ENCODE measurements at regions not wholly inside any gene's neighbourhood (a gene's known extent, or its start where the extent isn't known, plus 50 kb on each side); places are given as distances from the start of the nearest gene placed in this dataset.
"Not testable (repeated sequence)": the region's sequence is repeated elsewhere in the genome, so short reads cannot be mapped to it uniquely, and the experiment has no call there.

DNA sequence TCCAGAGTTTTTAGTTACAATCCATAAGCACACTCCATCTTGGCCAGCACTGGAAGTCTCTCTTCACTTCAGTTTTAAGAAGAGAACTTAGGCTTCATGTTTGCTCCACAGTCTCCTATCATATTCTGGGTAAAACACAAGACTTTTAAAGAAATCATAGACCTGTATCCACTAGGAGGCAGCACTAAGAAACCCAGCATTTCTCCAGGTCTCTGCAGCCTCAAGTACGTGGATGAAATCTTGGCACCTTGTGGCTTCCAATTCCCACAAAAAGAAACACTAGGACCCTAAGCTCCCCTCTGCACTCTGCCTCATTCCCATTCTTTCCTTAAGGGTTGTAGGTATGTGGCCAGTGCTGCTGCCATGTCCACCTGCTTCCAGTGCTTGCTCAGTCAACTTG lies 367.3 kb upstream of the CASK start:
- DNase-seq, result no peak

DNA sequence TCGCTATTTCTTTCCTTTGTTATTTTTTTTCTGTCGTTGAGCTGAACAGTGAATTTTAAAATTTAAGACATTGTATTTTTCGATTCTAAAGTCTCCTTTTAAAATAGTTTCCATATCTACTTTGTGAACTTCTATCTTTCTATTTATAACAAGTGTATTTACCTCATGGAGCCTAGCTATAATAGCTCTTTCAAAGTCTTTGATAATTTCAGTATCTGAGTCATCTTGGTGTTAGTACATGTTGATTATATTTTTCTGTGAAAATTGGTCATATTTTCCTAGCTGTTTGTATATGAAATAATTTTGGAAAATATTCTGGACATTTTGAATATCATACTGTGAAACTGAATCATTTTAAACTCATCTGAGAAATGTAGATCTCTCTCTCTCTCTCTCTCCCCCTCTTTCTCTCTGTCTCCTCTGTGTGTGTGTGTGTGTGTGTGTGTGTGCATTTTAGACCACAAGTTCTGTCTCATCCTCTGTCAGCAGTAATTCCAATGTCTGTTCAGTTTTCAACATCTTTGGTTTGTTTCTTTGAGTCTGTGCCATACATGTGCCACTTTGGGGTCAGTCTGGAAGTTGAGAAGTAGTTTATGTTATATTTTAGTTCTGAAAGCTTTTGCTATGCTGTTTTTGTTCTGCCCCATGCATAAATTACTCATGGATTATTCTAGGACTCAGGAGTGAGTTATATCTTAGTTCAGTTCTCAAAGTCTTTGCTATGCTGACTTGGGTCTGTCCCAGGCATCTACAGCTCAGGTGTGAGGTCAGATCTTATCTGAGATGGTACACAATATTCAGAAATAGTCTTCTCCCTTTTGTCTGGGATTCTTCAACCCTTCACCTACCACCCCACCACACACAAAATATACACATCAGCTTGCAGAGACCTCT lies 366.4 kb upstream of the CASK start:
- DNase-seq, result no peak

- DNase-seq, result not testable (repeated sequence)
Measured at GRCh38 chrX:42285681-42286080, 362.3 kb upstream of the CASK start.

- DNase-seq, result no peak
Measured at GRCh38 chrX:42276982-42277690, 353.8 kb upstream of the CASK start.

GRCh38 chrX:42274151-42274550 lies 350.8 kb upstream of the CASK start:
- no peak for DNase-seq

DNA sequence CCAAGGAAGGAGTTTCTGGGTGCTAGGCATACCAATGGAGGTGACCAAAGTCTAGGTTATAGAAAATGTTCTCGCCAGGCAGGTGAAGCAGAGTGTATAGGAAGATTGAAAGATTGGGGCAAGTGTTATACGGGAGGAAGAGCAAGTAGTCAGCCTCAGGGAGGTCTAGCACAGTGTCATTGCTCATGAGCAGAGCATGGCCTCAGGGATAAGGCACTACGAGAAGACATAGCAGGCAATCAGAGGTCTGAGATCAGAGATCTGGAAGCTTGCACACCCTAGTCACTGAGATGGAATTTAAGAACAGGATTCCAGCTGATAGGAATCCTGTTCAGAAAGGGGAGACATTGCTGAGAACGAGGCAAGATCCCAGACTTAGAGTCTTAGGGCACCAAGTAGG lies 350.0 kb upstream of the CASK start:
- no peak for DNase-seq

DNA sequence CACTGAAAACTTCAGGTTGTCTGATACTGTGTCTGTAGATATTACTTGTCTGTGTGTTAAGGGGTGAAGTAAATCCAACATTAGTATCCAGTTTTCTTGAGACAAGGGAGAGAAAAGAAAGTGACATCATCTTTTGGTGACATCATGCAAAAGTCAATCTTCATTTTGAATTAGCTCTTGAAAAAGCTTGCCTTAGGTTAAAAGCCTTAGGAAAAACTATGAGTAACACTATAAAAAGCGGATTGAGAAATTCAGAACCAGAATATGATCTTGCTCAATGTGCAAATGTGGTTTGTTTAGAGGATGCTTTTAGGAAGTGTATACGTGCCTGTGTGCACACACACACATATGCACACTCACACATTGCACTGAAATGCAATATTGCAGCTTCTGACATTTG lies 345.8 kb upstream of the CASK start:
- no peak for DNase-seq

GRCh38 chrX:42260854-42261253 lies 337.5 kb upstream of the CASK start:
- no peak for DNase-seq

DNA sequence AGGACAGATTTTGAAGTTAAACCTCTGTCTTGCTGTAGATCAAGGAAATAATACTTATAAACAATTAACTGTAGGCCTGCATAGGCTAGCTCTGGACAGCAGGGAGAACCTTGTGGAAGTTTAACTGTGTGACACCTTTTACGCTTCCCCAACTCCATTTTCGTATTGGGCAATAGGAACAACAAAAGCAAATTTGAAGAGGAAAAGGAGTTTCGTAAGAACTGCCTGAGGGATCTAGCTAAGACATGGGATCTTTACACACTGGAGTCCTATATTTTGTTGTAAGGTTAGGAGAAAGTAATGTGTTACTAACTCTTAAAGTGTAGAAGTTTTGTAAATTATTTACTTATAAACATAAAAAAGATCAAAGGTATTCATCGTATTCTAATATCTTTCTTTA lies 324.9 kb upstream of the CASK start:
- DNase-seq, result no peak

GRCh38 chrX:42247241-42247640 lies 323.9 kb upstream of the CASK start:
- no peak for DNase-seq

GRCh38 chrX:42246814-42247213 lies 323.5 kb upstream of the CASK start:
- no peak for DNase-seq

DNA sequence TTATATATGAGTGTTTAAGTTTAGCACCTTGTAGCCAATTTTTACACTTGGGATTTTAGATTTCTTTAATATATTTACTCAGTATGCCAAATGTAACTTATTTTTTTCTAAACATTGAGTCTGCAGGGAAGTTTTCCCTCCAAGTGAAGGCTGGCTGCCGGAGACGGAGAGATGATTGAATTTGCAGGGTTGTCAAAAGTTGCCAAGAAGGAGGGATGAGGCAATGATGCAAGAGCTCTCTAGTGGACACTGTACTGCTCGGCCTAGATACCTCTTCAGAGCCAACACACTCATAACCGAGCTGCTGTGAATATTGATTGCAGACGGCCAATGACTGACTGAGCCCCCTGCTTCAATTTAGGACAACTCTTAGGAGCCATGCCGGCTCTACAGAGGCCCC lies 318.6 kb upstream of the CASK start:
- no peak for DNase-seq

DNA sequence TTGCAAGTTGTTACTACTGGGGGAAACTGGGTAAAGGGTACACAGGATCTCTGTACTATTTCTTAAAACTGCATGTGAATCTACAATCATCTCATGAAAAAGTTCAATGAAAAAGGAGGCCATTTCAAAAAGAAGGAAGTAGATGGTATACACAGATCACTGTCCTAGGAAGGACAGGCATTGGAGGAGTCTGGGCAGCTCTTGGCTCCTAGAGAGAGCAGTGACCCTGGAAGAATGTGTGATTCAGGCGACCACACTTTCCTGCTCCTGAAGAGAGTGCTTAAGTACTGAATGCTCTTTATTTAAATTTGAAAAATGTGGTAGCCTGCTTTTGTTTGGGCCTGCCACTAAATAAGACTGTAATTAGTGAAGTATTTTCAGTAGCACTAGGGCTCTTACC lies 318.1 kb upstream of the CASK start:
- no peak for DNase-seq

DNA sequence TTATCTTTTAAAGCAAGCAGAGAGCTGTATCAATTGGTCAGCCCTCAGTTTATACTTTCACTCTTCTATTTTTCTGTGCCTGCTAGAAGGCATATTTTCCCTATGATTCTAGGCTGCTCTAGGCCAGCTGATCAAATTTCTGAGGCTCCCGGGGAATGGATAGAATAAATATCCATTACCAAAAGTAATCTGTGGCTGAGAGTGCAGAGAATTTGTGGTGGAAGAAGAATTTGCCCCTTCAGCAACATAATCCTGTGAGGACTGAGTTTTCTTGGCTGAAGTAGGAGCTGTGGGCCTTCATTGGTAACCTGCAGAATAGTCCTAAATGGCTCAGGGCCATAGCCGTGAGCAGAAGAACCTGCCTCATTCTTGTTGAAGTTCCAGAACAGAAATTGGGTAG lies 314.6 kb upstream of the CASK start:
- DNase-seq, result no peak

GRCh38 chrX:42229533-42229932 lies 306.2 kb upstream of the CASK start:
- DNase-seq, result no peak

- no peak for DNase-seq
Measured at GRCh38 chrX:42220666-42221065, 297.3 kb upstream of the CASK start.

DNA sequence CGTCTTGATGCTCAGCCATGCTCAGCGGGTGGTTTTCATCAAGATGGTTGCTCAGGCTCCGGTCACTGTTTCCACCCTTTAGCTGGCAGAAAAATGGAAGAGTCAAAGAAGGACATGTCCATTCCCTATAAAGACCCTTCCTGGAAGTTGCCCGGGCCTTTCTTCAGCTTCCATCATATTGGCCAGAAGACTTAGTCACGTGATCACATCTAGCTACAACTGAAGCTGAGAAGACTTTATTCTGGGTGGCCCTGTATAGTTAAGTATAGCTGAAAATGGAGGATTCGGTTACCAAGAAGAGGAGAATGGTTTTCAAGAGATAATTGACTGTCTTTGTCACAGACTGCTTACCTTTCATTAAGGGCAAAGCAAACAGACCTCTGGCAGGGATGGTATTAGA lies 296.7 kb upstream of the CASK start:
- DNase-seq, result no peak

DNA sequence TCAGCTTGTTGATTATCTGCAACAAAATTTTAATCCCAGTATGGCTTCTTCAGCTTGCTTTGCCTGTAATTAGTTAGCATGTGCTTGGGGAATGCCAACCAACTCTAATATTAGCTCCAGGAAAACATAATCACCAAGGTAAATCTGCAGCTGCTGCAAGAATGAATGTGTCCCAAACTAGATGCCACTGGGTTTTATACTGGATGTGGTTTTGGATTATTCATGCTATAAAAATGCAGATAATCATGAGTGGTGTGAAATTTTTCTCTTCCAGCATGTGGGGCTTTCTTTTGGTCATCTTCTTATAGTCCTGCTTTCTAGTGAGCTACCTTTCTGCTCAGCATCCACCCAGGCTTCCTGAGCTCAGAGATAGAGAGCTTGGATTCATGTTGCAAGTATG lies 295.9 kb upstream of the CASK start:
- DNase-seq, result no peak

GRCh38 chrX:42195506-42195905 lies 272.2 kb upstream of the CASK start:
- DNase-seq, result no peak

DNA sequence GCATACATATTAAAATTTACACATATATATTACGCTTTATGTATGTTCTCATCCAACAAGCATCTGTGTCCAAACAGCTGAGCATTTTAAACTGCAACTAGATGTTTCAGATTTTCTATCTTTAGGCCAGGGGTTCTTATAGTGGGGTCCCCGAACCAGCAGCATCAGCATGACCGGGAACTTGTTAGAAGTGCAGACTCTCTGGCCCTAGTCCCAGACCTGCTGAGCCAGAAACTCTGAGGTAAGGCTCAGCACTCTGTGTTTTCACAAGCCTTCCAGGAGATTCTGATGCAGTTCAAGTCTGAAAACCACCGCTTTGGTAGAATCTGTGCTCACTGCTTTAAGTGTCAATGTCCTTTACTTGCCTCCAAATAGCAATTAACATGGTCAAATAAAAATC lies 266.2 kb upstream of the CASK start:
- DNase-seq, result no peak

DNA sequence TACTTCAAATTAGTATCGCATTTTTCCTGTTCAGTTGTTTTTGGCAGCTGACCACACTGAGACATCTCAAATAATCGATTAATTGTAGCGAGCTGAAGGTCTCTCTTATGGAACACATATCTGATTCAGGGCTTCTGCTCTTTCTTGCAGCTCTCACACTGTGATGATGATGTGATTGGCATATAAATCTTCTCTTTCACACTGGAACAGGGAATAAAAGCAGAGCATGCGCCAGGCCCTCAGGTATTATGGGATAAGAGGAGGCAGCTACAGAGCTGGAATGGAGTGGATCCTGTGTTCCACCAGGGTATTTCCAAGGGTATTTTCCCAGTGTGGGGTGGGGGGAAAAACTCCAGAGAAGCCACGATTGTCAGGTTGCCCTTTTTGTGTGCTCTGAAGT lies 265.4 kb upstream of the CASK start:
- no peak for DNase-seq

DNA sequence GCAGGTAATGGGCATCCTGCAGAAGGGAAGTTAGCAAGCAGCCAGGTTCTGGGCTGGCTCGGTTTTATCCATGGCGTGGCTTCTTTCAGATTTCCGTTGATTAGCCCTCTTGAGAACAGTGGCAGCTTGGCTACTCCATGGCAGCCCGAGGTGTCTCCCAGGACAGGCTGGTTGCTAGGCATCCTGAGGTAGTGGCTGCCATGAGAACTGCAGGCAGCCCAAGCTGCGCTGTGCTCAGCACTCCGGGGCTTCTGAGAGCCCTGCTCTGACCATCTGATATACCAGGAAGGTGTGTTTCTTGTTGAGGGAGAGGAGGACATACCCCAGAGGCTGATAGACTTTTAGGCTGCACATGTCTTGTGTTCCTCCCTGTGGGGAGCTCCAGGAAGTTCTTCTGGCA lies 253.4 kb upstream of the CASK start:
- DNase-seq, result no peak

GRCh38 chrX:42175843-42176242 lies 252.5 kb upstream of the CASK start:
- no peak for DNase-seq

- not testable (repeated sequence) for DNase-seq
Measured at GRCh38 chrX:42157923-42158322, 234.6 kb upstream of the CASK start.

GRCh38 chrX:42151808-42152207 lies 228.5 kb upstream of the CASK start:
- no peak for DNase-seq
